SK-N-SH treated with all-trans-retinoic acid at 6 μM for 48 hours (cell line): ENCODE measurements at regions not wholly inside any gene's neighbourhood (a gene's known extent, or its start where the extent isn't known, plus 50 kb on each side); places are given as distances from the start of the nearest gene placed in this dataset.

Experiments
- ARNTL ChIP-seq: fragments of 450-650 bp; formaldehyde crosslinking; IDR thresholded peaks from 2 replicates; pipeline ENCODE4 v1.5.0; 2020; ENCODE audit warnings: low read depth, mild to moderate bottlenecking, moderate library complexity, borderline replicate concordance
- CREB5 ChIP-seq: fragments of 250-450 bp; sonication (Bioruptor Pico); IDR thresholded peaks from 2 replicates; pipeline ENCODE4 v1.5.1; 2020; ENCODE audit warnings: low read depth, mild to moderate bottlenecking, moderate library complexity
- CSRNP3 ChIP-seq: fragments of 250-450 bp; sonication (Bioruptor Pico); IDR thresholded peaks from 2 replicates; pipeline ENCODE4 v1.5.1; 2021; ENCODE audit warnings: mild to moderate bottlenecking, moderate library complexity
- PATZ1 ChIP-seq: fragments of 250-450 bp; sonication (Bioruptor Pico); IDR thresholded peaks from 2 replicates; pipeline ENCODE4 v1.8.0; 2020; ENCODE audit warnings: mild to moderate bottlenecking, moderate library complexity, borderline replicate concordance
- PPARA ChIP-seq: fragments of 250-450 bp; sonication (Bioruptor Pico); IDR thresholded peaks from 2 replicates; pipeline ENCODE4 v1.5.0; 2020; ENCODE audit warnings: mild to moderate bottlenecking, borderline replicate concordance
- ZC3H10 ChIP-seq: fragments of 250-450 bp; sonication (Bioruptor Pico); IDR thresholded peaks from 2 replicates; pipeline ENCODE4 v1.5.1; 2021; ENCODE audit warnings: mild to moderate bottlenecking, moderate library complexity
- ZFP30 ChIP-seq: fragments of 450-650 bp; formaldehyde crosslinking; IDR thresholded peaks from 2 replicates; pipeline ENCODE4 v1.5.0; 2022; ENCODE audit warnings: mild to moderate bottlenecking, moderate library complexity
- ZNF565 ChIP-seq: fragments of 450-650 bp; formaldehyde crosslinking; conservative IDR thresholded peaks from 2 replicates; pipeline ENCODE4 v1.5.0; 2020; ENCODE audit warnings: low read depth, mild to moderate bottlenecking, moderate library complexity

- no peak for TF ChIP-seq CSRNP3 (CRISPR knock-in tag)
- no peak for TF ChIP-seq PATZ1
- no peak for TF ChIP-seq CREB5 (CRISPR knock-in tag)
- no peak for TF ChIP-seq ZC3H10 (CRISPR knock-in tag)
- no peak for TF ChIP-seq ZNF565 (CRISPR knock-in tag)
- no peak for TF ChIP-seq ARNTL
- no peak for TF ChIP-seq PPARA
- TF ChIP-seq ZFP30 (CRISPR knock-in tag) = no peak
Observed at GRCh38 chr5:111649516-111649915, 107.5 kb downstream of the NREP start.
